ENCODE measurements at regions not wholly inside any gene's neighbourhood (a gene's known extent, or its start where the extent isn't known, plus 50 kb on each side); places are given as distances from the start of the nearest gene placed in this dataset.

DNA sequence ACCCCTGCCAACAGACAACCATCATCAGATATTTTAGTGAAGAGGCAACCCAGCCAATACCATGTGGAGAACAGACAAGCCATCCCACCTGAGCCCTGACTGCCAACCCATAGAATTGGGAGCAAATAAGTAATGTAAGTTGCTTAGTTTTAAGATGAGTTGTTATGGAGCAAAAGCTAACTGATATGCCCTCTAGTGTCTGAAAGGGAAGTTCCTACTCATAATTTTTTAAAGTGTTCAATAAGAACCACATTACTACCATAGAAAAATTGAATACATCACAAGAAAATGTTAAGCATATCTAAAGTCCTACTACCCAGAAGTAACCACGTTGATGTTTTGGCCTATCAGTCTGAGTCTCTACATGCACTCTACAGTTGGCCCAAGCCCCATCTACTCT lies 50.8 kb upstream of the SLC36A4 start:
- peak; percentile 1 for DNase-seq

DNA sequence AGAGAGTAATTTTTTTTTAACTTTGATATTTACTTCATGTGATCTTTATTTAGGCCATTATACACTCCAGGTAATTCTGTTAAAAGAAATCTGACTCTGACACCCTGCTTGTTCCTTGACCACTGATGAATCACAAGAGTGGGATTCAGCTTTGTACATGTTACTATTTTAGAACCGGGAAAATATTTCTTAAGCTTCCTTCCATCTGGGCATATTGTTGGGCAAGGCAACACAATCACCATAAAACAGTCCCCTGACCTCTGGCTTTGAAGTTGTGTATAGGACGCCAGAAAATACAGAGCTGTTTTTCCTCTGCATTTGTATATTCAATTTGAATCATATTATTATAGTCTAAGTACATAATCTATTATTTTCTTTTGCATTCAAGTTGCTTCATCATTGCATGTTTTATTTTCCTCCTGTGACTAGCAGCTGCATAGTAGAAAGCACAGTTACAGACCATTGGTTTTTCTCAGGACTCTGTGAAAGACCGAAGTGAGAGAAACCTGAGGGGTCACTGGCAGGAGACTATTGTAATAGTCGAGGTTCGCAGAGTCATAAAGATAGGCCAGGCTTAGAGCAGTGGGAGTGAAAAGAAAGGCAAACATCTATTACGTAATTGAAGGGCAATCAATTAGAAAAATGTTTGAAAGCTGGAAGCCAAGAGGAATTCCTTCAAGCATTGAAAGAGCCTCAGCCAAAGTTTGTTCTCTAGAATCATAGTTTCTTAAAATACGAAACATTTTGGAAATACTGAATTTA lies 51.8 kb upstream of the SLC36A4 start:
- DNase-seq, result no peak

DNA sequence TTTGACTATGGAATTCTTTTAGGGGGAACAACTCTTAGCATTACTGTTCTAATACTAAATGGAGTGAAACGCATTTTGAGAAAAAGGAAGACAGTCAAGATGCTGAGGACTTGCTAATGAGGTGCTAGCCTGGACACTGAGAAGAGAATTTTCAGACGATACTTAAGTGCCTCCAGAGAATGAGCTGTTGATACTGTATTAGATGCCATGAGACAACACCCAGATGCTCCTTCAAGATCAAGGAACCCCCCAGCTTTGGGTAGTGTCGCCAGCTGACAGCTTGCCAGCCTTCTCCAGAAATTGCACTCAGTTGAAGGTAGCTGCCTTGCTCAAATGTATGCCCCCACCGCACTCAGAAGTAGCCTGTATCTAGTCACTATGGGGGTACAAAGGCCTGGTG lies 52.5 kb upstream of the SLC36A4 start:
- no peak for DNase-seq

DNA sequence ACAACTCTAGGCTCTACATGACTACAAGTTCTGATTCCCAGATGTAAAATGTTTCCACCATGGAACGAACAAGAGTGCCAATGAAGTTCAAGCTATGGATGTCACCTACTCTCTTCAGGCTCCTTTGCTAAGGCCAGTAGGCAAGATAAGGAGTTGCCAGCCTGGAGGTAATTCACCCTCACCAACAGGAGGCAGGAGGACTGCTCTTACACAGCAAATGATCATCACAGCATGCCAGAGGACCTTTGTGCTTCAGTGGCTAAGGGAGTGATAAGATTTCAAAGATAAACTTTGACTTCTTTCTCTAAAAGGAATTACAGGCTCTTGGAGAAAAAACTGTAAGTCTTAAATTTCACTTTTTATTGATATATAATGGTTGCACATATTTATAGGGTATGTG lies 54.1 kb upstream of the SLC36A4 start:
- DNase-seq, result no peak

DNA sequence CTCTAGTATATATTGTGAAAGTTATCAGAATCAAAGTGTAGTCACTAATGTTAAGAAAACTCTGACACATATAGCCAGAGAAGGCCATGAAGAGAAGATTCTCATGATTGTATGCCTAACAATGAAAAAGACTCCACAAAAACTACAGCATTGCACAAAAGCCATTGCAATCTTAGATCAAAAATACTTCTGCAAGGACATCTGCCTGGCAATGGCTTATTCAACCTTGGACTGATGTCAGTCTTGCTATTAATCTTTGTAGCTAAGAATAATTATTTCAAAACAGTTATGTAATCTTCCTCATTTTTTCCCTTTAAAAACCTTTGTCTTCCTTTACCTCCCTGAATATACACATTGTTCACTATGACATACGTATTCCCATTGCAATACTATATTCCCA lies 55.3 kb upstream of the SLC36A4 start:
- DNase-seq, result no peak

DNA sequence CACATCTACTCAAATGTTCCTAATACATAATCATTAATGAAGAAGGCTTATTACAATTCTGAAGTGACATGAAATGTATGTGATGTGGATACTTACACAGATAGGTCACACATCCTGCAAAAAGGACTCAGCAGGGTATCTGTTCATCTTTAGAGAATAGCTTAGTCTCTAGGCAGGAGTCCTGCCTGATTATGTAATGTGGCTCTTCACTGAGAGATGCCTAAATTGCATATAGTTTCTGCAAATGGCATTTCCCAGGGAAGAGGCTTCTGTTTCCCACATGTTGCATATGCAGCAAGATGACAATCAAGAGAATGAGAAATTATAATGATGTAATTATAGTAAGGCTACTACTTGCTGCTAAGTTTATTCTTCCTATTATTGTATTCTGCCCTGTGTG lies 58.8 kb upstream of the SLC36A4 start:
- no peak for DNase-seq

DNA sequence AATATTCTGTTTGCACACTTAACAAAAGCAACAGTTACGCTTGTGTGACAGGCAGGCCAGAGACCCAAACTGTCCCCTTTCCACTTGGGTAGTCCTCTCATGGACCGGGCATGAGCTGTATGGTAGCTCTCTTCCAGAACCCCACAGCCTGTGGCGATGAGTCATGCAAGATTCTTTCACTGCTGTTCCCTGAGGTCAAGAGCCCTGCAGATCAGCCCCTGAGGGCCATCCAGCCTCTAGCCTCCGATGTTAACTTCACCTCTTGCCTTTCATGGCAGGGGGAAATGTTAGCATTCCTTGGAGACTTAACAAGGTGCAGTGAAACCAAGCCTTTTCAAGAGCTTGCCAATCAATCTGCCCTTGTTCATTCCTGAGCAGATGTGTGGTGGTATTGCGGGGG lies 63.2 kb upstream of the DEUP1 start:
- DNase-seq, result no peak

DNA sequence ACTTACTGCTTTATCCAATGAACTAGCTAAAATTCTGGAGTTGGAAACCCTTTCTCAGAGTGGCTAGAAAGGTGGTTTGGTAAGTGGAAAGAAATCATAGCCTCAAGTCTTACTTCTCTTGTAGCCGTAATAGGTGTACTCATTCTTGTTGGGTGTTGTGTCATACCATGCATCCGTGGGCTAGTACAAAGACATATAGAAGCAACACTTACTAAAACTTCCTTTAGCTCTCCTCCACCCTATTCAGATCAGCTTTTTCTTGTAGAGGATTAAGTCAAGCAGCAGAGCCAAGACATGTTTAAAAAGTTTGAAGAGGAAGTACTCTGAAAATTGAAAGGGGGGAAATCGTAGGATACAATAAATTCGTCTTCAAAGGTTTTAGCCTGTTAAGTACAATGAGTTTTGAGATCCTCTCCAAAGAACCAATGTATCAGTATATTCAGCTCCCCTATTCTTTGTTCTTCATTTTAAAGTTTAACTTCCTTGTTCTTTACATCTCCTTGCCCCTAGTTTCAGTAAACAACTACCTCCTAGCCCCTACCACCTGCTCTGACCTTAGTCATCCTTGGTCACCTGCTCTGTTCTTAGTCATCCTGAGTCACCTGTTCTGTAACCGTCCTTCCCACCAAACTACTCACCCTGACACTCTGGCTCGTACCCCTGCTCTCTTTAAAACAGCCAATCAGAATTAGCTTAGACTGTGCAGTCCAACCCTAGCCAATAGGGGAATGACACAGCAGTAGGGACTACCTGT lies 62.1 kb upstream of the DEUP1 start:
- no peak for DNase-seq

DNA sequence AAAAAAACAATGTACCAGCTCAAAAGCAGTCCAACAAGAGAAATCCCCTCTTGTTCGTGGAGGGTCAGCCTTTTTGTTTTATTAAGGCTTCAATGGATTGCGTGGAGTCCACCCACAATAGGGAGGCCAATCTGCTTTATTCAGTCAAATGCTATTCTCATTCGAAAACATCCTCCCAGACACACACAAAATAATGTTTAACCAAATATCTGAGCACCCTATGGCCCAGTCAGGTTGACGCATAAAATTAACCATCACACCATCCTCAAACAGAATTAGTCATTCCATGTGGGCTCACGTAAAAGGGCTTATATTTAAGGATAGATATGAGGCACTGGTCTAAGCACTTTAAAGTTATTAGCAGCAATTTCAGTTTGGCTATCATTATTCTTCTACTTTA lies 58.9 kb upstream of the DEUP1 start:
- no peak for DNase-seq

DNA sequence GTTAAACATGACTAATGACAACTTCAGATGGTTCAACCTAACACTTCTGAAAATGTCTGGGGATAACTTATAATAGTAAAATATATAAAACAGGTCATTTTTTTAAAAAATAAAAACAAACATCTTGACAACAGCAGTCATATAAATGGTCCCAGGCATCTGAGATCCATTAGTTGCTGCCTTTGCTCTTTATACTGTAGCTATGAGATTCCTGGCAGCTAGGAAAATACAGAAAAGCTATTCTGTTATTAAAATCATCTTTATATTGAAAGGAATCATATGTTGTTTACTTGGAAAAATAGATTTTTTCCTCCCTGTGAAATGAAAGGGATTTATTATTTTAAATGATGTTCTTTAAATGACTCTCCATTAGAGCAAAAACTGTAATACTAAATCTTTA lies 55.7 kb upstream of the DEUP1 start:
- no peak for DNase-seq

DNA sequence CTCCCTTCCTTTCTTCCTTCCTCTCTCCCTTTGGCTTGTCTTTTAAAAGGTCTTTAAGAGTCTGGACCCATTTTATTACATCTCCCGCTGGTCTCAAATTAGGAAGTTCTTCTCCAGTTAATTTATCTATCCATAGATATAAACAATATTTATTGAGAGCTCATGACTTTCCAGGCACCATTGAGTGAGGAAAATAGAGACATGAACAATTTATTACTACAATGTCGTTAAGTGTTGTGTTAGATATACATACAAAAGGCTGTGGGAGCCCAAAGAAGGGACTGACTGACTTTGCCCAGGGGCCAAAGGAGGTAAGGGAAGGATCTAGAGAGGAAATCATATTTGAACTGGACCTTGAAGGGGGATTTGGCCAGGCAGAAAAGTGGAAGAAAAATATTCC lies 51.6 kb upstream of the DEUP1 start:
- no peak for DNase-seq

DNA sequence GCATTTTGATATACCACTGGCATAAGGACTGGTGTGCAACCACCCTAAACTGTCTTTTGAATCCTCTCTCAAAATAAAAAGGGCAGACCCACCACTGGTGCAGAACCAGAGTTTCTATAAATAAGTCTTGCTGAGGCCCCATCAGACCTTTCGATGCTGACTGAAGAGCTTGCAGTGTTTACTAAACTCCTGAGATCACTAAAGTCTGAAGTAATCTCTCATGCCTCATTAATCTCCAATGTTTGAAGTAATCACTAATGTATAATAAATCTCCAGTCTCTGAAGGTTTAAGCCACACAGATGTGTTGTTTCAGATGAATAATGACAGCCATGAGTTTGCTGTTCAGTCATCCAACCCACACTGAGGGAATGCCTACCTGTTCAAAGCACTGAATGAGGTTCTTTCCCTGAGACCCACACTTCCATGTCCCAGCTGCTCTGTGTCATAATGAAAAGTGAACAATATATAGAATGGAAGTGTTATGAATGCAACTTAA lies 50.6 kb upstream of the DEUP1 start:
- DNase-seq, result no peak

All from fibroblast of skin of right biceps (primary cell).